Adrenal gland (tissue), 5 donors: ENCODE measurements at regions not wholly inside any gene's neighbourhood (a gene's known extent, or its start where the extent isn't known, plus 50 kb on each side); places are given as distances from the start of the nearest gene placed in this dataset.

Experiments
- CTCF ChIP-seq, 6 experiments: fragments of 450-650 bp in 4 of 6; fragments of 200-600 bp in 2 of 6; sonication (generic) in 1 of 6; IDR thresholded peaks; 1 replicate in 5 of 6; 2 replicates in 1 of 6; pipeline versions ENCODE4 v1.5.1 to v1.8.0; 2016 to 2021; ENCODE audit warnings: antibody characterized with exemption in 6 of 6, mild to moderate bottlenecking in 2 of 6, moderate library complexity in 1 of 6
- POLR2A ChIP-seq, 2 donors: fragments of 450-650 bp; IDR thresholded peaks; one replicate each; pipeline ENCODE4 v1.6.1; 2017; ENCODE audit warnings: antibody characterized with exemption in 2 of 2, mild to moderate bottlenecking in 2 of 2, moderate library complexity in 1 of 2
- donor health status: DM: no; HTN: no; CAD: no.

- no peak for TF ChIP-seq POLR2A (IDR thresholded peaks at IDR 0.05)
- no peak for TF ChIP-seq CTCF (IDR thresholded peaks at IDR 0.05)
These were observed 148.5 kb upstream of the PJA1 start for GRCh38 chrX:69313617-69314290.
